Spleen (tissue), 4 donors: ENCODE measurements at regions not wholly inside any gene's neighbourhood (a gene's known extent, or its start where the extent isn't known, plus 50 kb on each side); places are given as distances from the start of the nearest gene placed in this dataset.

Experiments used
- small RNA-seq, 4 donors: library from RNA; depleted of rRNA; stranded (forward); fragments of <200 nt; gene quantifications; one replicate each; pipeline ENCODE3, GENCODE V24; 2016

Small RNA genes lying in the stretch of these regions (small RNA-seq; reads per million reads assigned to genes)
- gene RF00019: 0 reads per million in 4 donors
